ENCODE measurements at regions not wholly inside any gene's neighbourhood (a gene's known extent, or its start where the extent isn't known, plus 50 kb on each side); places are given as distances from the start of the nearest gene placed in this dataset.
"Not testable (repeated sequence)": the region's sequence is repeated elsewhere in the genome, so short reads cannot be mapped to it uniquely, and the experiment has no call there.

- no peak overlapping the region for H3K27ac Mint-ChIP-seq (ENCODE audit: unreplicated experiment)
- FAIRE-seq (no peak), DNase-seq (ENCODE audit: low read depth) (no peak)
- Histone ChIP-seq H3K9me3 (ENCODE audit: insufficient read depth, low read depth, low read length) (peaks cover 3% of the 10 kb centered on the region), H3K36me3 (ENCODE audit: insufficient read depth, low read length) (no peaks in the 10 kb centered on the region), H4K20me1 (ENCODE audit: insufficient read depth, low read length) (no peaks in the 10 kb centered on the region), H3K4me3 (ENCODE audit: insufficient read depth, low read depth, low read length) (no peak overlapping the region), H3K4me1 (ENCODE audit: insufficient read depth, low read length) (no peaks in the 10 kb centered on the region), H3K27me3 (ENCODE audit: insufficient read depth, low read length) (no peaks in the 10 kb centered on the region), H3K9ac (ENCODE audit: low read length) (no peak overlapping the region), H3K27ac (ENCODE audit: low read depth, low read length) (no peak overlapping the region), H3K79me2 (ENCODE audit: insufficient read depth, low read length) (no peaks in the 10 kb centered on the region), H3K4me2 (ENCODE audit: low read length) (no peak overlapping the region), H2AFZ (ENCODE audit: low read depth, low read length) (no peak overlapping the region)
- H3K4me1 Mint-ChIP-seq (ENCODE audit: low read depth, unreplicated experiment), result no peaks in the 10 kb centered on the region
- no peak overlapping the region for H3K4me3 Mint-ChIP-seq (ENCODE audit: unreplicated experiment)
- H3K36me3 Mint-ChIP-seq (ENCODE audit: low read depth, unreplicated experiment), result no peaks in the 10 kb centered on the region
- TF ChIP-seq, protein P1, sequence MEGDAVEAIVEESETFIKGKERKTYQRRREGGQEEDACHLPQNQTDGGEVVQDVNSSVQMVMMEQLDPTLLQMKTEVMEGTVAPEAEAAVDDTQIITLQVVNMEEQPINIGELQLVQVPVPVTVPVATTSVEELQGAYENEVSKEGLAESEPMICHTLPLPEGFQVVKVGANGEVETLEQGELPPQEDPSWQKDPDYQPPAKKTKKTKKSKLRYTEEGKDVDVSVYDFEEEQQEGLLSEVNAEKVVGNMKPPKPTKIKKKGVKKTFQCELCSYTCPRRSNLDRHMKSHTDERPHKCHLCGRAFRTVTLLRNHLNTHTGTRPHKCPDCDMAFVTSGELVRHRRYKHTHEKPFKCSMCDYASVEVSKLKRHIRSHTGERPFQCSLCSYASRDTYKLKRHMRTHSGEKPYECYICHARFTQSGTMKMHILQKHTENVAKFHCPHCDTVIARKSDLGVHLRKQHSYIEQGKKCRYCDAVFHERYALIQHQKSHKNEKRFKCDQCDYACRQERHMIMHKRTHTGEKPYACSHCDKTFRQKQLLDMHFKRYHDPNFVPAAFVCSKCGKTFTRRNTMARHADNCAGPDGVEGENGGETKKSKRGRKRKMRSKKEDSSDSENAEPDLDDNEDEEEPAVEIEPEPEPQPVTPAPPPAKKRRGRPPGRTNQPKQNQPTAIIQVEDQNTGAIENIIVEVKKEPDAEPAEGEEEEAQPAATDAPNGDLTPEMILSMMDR (IDR thresholded peaks at IDR 0.05; ENCODE audit: insufficient read depth, low read depth, low read length), result no peak
- no peak for TF ChIP-seq EZH2 (IDR thresholded peaks at IDR 0.05; ENCODE audit: insufficient read depth, low read length)
- H3K27me3 Mint-ChIP-seq (ENCODE audit: low read depth, unreplicated experiment), result no peaks in the 10 kb centered on the region
- peaks cover 6% of the 10 kb centered on the region for H3K9me3 Mint-ChIP-seq (ENCODE audit: unreplicated experiment)
These were observed 126.6 kb upstream of the TUSC1 start for GRCh38 chr9:25804856-25805255.

DNA sequence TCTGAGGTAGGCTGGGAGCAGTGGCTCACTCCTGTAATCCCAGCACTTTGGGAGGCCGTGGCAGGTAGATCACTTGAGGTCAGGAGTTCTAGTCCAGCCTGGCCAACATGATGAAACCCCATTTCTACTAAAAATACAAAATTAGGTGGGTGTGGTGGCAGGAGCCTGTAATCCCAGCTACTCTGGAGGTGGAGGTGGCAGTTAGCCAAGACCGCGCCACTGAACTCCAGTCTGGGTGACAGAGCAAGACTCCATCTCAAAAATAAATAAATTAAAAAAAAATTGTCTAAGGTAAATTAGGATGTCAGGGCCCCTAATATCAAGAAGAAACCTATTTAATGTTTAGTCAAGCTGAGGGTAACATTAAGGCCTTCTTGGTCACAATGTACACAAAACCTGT, 123.7 kb upstream of the TUSC1 start:
- not testable (repeated sequence) for H3K27me3 ChIP-seq (ENCODE audit: insufficient read depth, low read length); H3K9me3 Mint-ChIP-seq (ENCODE audit: unreplicated experiment); DNase-seq (ENCODE audit: low read depth); H3K36me3 Mint-ChIP-seq (ENCODE audit: low read depth, unreplicated experiment); FAIRE-seq; H2AFZ ChIP-seq (ENCODE audit: low read depth, low read length); H3K27me3 Mint-ChIP-seq (ENCODE audit: low read depth, unreplicated experiment); H3K79me2 ChIP-seq (ENCODE audit: insufficient read depth, low read length); H3K27ac ChIP-seq (ENCODE audit: low read depth, low read length); H3K4me3 ChIP-seq (ENCODE audit: insufficient read depth, low read depth, low read length); H3K27ac Mint-ChIP-seq (ENCODE audit: unreplicated experiment); H3K36me3 ChIP-seq (ENCODE audit: insufficient read depth, low read length); H3K4me1 ChIP-seq (ENCODE audit: insufficient read depth, low read length); H3K4me3 Mint-ChIP-seq (ENCODE audit: unreplicated experiment); H3K4me1 Mint-ChIP-seq (ENCODE audit: low read depth, unreplicated experiment); H3K9ac ChIP-seq (ENCODE audit: low read length); H4K20me1 ChIP-seq (ENCODE audit: insufficient read depth, low read length); H3K4me2 ChIP-seq (ENCODE audit: low read length); H3K9me3 ChIP-seq (ENCODE audit: insufficient read depth, low read depth, low read length)

GRCh38 chr9:25773805-25774204, 95.6 kb upstream of the TUSC1 start:
- no peaks in the 10 kb centered on the region for H3K4me1 ChIP-seq (ENCODE audit: insufficient read depth, low read length)
- TF ChIP-seq, protein P1 (IDR thresholded peaks at IDR 0.05; ENCODE audit: insufficient read depth, low read depth, low read length), result no peak
- TF ChIP-seq EZH2 (IDR thresholded peaks at IDR 0.05; ENCODE audit: insufficient read depth, low read length), result no peak
- no peak overlapping the region for H3K27ac ChIP-seq (ENCODE audit: low read depth, low read length)
- no peaks in the 10 kb centered on the region for H4K20me1 ChIP-seq (ENCODE audit: insufficient read depth, low read length)
- H3K79me2 ChIP-seq (ENCODE audit: insufficient read depth, low read length), result no peaks in the 10 kb centered on the region
- no peaks in the 10 kb centered on the region for H3K36me3 ChIP-seq (ENCODE audit: insufficient read depth, low read length)
- H3K4me2 ChIP-seq (ENCODE audit: low read length), result no peak overlapping the region
- Mint-ChIP-seq H3K36me3 (ENCODE audit: low read depth, unreplicated experiment) (no peaks in the 10 kb centered on the region), H3K4me3 (ENCODE audit: unreplicated experiment) (no peak overlapping the region), H3K27ac (ENCODE audit: unreplicated experiment) (no peak overlapping the region), H3K4me1 (ENCODE audit: low read depth, unreplicated experiment) (no peaks in the 10 kb centered on the region), H3K27me3 (ENCODE audit: low read depth, unreplicated experiment) (no peaks in the 10 kb centered on the region), H3K9me3 (ENCODE audit: unreplicated experiment) (peaks cover 3% of the 10 kb centered on the region)
- no peak overlapping the region for H2AFZ ChIP-seq (ENCODE audit: low read depth, low read length)
- no peak overlapping the region for H3K9ac ChIP-seq (ENCODE audit: low read length)
- DNase-seq (ENCODE audit: low read depth) (no peak), FAIRE-seq (no peak)
- no peaks in the 10 kb centered on the region for H3K9me3 ChIP-seq (ENCODE audit: insufficient read depth, low read depth, low read length)
- H3K27me3 ChIP-seq (ENCODE audit: insufficient read depth, low read length), result no peaks in the 10 kb centered on the region
- H3K4me3 ChIP-seq (ENCODE audit: insufficient read depth, low read depth, low read length), result no peak overlapping the region
